ENCODE measurements at regions not wholly inside any gene's neighbourhood (a gene's known extent, or its start where the extent isn't known, plus 50 kb on each side); places are given as distances from the start of the nearest gene placed in this dataset.
"Not testable (repeated sequence)": the region's sequence is repeated elsewhere in the genome, so short reads cannot be mapped to it uniquely, and the experiment has no call there.

GRCh38 chr9:73059247-73059646 is 92.4 kb upstream of the ANXA1 start:
- no peak for DNase-seq (ENCODE audit: low read depth)
- no peak overlapping the region for H3K4me3 ChIP-seq (ENCODE audit: low read depth, low read length)

DNA sequence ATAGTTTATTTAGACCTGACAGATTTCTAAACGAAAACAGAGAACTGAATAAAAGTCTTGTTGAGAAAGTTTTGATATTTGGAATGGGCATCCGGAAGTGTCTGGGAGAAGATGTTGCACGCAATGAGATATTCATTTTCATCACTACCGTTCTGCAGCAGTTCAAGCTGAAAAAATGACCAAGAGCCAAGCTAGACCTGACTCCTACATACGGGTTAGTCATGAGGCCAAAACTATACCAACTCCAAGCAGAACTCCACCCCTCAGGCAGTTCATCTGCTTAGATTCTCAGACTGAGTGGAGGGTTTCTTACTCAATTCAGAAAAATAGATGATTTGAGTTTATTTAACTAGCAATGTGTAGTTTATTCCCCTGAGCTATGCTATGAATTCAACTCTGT is 95.4 kb upstream of the ANXA1 start:
- no peak for DNase-seq (ENCODE audit: low read depth)
- no peak overlapping the region for H3K4me3 ChIP-seq (ENCODE audit: low read depth, low read length)

DNA sequence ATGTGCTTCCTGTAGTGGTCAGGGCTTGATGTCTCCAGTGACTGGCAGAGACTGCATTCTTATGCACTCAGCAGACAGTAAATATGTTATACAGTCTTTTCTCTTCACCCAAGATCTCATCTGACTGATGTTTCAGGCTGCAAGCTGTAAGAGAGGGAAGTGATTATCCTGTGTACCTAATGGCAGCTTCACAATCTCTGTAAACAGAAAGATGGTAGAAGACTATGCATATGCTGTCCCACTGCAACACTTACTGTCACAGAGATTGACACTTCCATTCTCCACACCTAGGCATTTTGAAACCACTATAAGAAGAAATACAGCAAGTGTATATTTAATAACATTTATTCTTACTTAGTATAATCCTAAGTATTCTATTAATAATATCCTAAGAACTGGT is 97.6 kb upstream of the ANXA1 start:
- no peak for DNase-seq (ENCODE audit: low read depth)
- no peak overlapping the region for H3K4me3 ChIP-seq (ENCODE audit: low read depth, low read length)

DNA sequence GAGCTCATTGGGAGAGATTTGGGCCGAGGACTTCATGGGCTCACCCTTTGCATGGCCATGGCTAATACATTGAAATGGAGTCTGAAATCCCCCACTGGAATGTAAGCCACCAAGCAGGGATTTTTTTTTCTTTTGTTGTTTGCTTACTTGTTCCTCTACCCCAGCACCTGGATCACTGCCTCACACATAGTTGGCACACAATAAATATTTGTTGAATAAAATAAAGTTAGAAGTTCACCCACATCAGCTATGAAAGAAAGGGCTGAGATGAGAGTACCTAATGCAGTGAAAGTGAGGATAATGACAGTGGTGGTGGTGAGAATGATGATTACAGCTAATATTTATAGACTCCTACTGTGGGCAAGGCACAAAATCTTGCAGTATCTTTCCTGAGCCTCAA is 98.1 kb upstream of the ANXA1 start:
- no peak overlapping the region for H3K4me3 ChIP-seq (ENCODE audit: low read depth, low read length)
- no peak for DNase-seq (ENCODE audit: low read depth)

DNA sequence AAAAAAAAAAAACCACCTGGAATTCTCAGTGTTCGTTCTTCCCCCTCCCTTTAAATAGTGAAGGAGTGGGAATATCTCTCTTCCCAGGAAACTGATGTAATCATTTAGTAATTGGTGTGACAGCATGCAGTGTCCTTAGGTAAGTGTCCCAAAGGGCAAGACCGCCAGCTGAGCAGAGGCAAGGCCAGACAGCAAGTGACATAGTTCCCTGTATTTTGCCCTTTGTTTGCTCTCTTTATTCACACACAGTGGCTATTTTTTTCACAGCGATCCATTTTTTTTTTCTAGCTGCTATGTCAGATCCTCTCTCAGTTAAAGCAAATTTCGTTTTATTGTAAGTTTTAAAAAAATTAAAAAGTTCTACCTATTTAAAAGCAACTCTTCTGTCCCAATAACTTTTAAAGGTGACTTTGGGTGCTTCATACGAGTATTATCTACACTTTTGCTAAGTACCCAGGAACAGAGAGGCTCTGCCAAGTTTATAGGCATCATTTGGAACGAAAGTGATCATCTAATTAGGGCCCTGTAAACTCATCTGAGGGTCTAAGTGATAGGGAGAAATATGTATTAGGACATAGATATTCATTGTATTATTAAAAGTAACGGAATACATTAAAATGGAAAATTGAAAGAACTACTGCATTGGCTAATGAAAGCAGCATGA is 98.2 kb upstream of the ALDH1A1 start:
- H3K4me3 ChIP-seq (ENCODE audit: low read depth, low read length), result no peak overlapping the region
- no peak for DNase-seq (ENCODE audit: low read depth)

DNA sequence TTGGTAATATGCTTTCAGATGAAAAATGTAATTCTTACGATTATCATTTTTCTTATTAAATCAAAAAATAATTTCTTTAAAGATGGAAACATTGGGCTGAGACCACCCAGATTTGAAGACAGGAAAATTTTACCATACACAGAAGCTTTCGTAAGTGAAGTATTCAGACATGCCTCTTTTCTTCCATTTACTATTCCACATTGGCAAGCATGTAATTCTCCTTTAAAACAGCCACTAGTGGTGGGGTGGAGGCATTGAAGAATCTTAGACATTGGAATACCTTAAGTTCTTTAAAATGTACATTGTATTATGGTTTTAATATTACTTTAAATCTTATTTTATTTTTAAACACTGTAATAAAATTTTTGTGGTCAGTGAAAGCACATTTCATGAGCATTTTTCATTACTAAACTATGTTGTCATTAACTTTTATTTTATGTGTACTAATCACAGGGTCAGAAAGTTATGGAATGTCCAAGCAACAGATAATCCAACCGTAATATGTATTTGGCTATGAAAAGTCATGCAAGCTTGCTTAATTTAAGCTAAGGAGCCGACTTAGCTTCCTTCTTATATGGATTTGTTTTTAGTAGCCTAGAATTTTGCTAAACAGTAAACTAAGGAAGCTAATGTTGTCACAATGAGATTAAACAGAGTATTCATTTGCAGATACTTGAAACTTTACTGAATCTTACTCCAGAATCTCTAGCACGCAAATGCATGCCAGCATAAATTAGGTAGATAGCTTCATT is 97.4 kb upstream of the ALDH1A1 start:
- DNase-seq (ENCODE audit: low read depth), result no peak
- H3K4me3 ChIP-seq (ENCODE audit: low read depth, low read length), result no peak overlapping the region

DNA sequence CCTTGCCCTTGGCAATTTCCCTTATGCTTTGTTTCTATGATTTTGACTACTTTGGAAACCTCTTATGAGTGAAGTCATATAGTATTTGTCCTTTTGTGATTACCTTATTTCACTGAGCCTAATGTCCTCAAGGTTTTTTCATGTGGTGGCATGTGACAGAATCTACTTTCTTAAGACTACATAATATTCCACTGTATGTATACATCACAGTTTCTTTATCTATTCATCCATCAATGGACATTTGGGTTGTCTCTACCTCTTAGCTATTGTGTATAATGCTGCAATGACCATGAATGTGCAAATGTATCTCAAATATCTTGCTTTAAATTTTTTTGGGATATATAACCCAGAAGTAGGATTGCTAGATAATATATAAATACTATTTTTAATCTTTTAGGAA is 96.4 kb upstream of the ALDH1A1 start:
- DNase-seq (ENCODE audit: low read depth), result no peak

GRCh38 chr9:73046769-73047168 is 93.9 kb upstream of the ALDH1A1 start:
- DNase-seq (ENCODE audit: low read depth), result no peak
- no peak overlapping the region for H3K4me3 ChIP-seq (ENCODE audit: low read depth, low read length)

More for the DNA sequence above, 96.4 kb upstream of the ALDH1A1 start:
- H3K4me3 ChIP-seq (ENCODE audit: low read depth, low read length), result no peak overlapping the region

DNA sequence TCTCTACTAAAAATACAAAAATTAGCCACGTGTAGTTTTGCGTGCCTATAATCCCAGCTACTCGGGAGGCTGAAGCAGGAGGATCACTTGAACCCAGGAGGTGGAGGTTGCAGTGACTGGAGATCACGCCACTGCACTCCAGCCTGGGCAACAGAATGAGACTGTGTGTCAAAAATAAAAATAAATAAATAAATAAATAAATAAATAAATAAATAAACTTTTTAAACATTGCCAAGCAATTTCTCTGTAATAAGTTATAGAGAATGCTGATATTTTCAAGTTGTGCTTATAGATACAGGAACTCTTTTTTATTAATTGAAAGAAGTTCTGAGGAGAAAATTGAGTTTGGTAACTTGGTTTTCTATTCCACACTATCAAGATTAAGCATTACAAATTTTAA is 91.9 kb upstream of the ALDH1A1 start:
- H3K4me3 ChIP-seq (ENCODE audit: low read depth, low read length); DNase-seq (ENCODE audit: low read depth): not testable (repeated sequence)

GRCh38 chr9:73042155-73042554 is 89.3 kb upstream of the ALDH1A1 start:
- no peak overlapping the region for H3K4me3 ChIP-seq (ENCODE audit: low read depth, low read length)
- no peak for DNase-seq (ENCODE audit: low read depth)

DNA sequence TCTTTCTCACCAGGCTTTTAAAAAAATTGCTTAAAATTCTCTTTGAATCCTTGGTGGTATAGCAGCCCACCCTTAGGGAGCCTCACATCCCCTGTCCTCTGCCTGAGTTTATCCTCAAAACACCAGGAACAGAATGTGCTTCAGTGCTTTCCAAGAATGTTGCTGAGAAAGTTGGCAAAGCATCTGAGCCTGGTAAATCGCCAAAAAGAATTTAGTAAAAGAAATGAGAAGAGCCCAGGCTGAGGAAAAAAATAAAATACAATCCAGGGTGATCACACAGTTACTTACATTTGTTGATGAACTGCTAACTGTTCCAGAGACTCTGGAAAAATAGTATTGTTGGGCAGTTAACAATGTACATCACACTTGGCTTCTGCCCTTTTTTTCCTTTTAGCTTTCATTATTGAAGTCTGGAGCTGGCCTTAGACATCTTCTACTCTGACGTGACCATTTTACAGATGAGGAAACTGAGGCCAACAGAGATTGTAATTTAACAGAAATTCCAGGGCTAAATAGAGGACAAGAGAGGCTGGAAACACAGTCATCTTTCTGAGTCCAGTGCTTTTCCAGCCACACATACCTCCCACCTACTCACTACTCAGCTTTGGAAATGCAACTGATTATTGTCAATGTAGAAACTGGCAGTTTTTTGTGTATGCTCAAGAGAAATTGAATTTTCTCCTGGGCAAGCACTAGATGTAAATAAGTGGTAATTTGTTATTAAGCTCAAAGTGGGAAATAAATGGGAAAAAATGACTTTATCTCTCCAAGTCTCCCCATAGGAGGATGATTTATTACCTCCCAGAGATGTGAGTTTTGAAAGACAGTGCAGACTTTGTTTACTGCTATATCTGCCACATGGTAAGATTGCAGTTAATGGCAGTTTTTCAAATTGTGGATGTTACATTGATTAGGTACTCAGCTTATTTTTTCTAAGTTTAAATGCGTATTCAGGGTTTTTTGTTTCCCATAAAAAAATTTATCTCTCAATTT is 86.7 kb upstream of the ALDH1A1 start:
- DNase-seq (ENCODE audit: low read depth), result peak; percentile 71
- no peak overlapping the region for H3K4me3 ChIP-seq (ENCODE audit: low read depth, low read length)

DNA sequence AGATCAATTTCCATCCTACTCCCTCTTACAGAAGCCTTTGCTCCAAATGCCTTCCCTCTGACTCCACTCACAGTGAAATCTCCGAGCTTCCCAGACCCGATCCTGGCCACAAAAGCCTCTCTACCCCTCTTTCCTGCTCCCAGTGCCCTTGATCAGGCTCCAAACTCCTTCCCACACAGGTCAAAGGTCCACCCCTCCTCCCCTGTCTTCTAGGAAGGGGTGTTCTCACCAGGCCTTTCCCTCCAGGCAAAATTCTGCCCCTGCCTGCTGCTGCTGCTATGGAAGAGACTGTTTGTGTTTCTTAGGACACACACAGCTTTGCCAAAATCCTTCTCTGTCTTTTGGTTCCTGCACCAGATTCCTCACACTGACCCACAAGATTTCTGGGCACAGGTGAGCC is 85.8 kb upstream of the ALDH1A1 start:
- peak; percentile 82 for DNase-seq (ENCODE audit: low read depth)

GRCh38 chr9:73038089-73038509 is 85.2 kb upstream of the ALDH1A1 start:
- no peak for DNase-seq (ENCODE audit: low read depth)
- no peak overlapping the region for H3K4me3 ChIP-seq (ENCODE audit: low read depth, low read length)

More for the DNA sequence above, 85.8 kb upstream of the ALDH1A1 start:
- no peak overlapping the region for H3K4me3 ChIP-seq (ENCODE audit: low read depth, low read length)

DNA sequence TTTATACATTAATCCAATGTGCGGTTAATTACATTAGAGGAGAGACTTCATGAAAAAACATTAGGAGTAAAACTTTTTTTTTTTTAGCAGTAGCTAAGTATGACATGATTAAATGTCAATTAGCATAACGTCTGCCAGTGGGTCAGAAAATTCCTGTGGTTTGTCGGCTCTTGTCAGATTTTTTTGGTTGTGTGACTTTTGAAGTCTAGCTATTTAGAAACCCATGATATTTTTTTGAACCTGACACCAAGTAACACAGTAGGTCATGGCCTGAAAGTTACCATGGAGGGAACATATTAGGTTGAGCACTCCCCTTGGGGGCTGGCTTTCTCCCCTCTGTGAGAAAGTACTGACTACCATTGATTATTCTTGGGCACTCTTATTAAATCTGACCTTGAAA is 84.8 kb upstream of the ALDH1A1 start:
- DNase-seq (ENCODE audit: low read depth), result no peak
- no peak overlapping the region for H3K4me3 ChIP-seq (ENCODE audit: low read depth, low read length)

DNA sequence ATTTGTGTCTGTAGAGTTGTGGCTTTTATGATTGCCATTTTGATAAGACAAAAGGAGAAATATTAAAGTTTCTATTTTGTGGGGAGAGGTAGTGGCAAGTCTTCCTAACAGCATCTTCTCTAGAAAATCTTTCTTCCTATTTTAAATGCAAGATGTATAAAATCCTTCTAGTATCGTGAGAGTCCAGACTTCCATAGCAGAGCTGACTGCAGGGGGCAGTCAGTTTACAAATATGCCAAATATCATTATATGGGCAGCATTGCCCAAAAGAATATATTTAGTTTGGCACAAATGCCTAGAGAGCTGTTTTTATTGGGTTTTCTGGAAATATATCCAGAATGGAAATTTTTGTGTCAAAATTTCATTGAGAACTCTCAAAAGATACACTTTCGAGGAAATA is 82.1 kb upstream of the ALDH1A1 start:
- no peak for DNase-seq (ENCODE audit: low read depth)
- H3K4me3 ChIP-seq (ENCODE audit: low read depth, low read length), result no peak overlapping the region

DNA sequence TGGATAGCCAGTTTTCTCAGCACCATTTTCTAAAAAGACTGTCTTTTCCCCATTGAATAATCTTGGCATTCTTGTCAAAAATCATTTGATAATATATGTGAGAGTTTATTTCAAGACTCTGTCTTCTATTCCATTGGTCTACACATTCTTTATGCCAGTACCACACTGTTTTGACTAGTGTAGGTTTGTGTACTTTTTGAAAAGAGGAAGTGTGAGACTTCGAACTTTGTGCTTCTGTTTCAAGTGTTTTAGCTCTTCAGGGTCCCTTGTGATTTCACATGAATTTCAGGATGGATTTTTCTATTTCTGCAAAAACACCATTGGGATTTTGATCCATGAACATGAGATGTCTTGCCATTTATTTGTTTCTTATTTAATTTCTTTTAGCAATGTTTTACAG is 78.5 kb upstream of the ALDH1A1 start:
- no peak for DNase-seq (ENCODE audit: low read depth)
- no peak overlapping the region for H3K4me3 ChIP-seq (ENCODE audit: low read depth, low read length)

GRCh38 chr9:73030370-73031030 is 77.6 kb upstream of the ALDH1A1 start:
- no peak overlapping the region for H3K4me3 ChIP-seq (ENCODE audit: low read depth, low read length)
- no peak for DNase-seq (ENCODE audit: low read depth)

GRCh38 chr9:73029346-73029745 is 76.5 kb upstream of the ALDH1A1 start:
- no peak overlapping the region for H3K4me3 ChIP-seq (ENCODE audit: low read depth, low read length)
- DNase-seq (ENCODE audit: low read depth), result no peak

DNA sequence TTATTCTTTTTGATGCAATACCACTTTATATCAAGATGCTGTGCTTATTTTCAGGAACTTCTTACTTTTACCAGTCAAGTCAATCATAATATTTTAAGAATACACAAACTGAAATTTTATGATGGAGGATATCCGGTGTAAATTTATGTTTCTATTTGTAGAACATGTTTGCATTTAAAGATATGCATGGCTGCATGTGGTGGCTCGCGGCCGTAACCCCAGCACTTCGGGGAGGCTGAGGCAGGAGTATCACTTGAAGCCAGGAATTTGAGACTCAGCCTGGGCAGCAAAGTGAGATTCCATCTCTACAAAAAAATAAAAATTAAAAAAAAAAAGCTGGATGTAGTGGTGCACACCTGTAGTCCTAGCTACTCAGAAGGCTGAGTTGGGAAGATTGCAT is 73.5 kb upstream of the ALDH1A1 start:
- H3K4me3 ChIP-seq (ENCODE audit: low read depth, low read length), result no peak overlapping the region
- DNase-seq (ENCODE audit: low read depth), result no peak
